Caco-2 (cell line): ENCODE measurements at regions not wholly inside any gene's neighbourhood (a gene's known extent, or its start where the extent isn't known, plus 50 kb on each side); places are given as distances from the start of the nearest gene placed in this dataset.

Experiments used
- BruUV-seq: library from RNA; stranded (reverse); fragments of 400-500 nt; replicated peaks from 2 replicates; lab custom pipeline; 2021; lab: Mats Ljungman, UMichigan
- CTCF ChIA-PET: fragments of 300-600 bp; sonication (Branson Sonifier 250); formaldehyde crosslinking; loops from one replicate; lab custom pipeline; 2022; ENCODE audit warnings: antibody characterized with exemption; lab: Charles Lee
- POLR2A ChIA-PET: fragments of 300-600 bp; sonication (Branson Sonifier 250); formaldehyde crosslinking; loops from one replicate; lab custom pipeline; 2022; ENCODE audit warnings: antibody characterized with exemption; lab: Charles Lee
- DNase-seq, 2 experiments: peaks; one replicate each; pipeline versions ENCODE4 v3.0.0 to v3.0.0-alpha.2; 2020 to 2022
- H3K27me3 ChIP-seq: replicated peaks from 2 replicates; pipeline ENCODE4 v1.6.0; 2011; ENCODE audit warnings: low read length; ENCODE audit not compliant: control insufficient read depth, insufficient read depth
- H3K36me3 ChIP-seq: 2 replicates; pipeline ENCODE4 v1.5.1; 2011; ENCODE audit warnings: low read length; ENCODE audit not compliant: control insufficient read depth, insufficient read depth
- H3K4me1 ChIP-seq: fragments of 250-450 bp; sonication (Bioruptor Pico); 2 replicates; pipeline ENCODE4 v1.5.1; 2020; ENCODE audit warnings: mild to moderate bottlenecking
- H3K4me3 ChIP-seq: 2 replicates; pipeline ENCODE4 v1.5.1; 2011; ENCODE audit warnings: low read depth, mild to moderate bottlenecking, control low read depth, low read length
- H3K9me3 ChIP-seq: fragments of 250-450 bp; sonication (Bioruptor Pico); 2 replicates; pipeline ENCODE4 v1.5.1; 2020; ENCODE audit warnings: mild to moderate bottlenecking, moderate library complexity
- H3K27ac Mint-ChIP-seq: one replicate; pipeline ENCODE4 v1.8.0; 2022; ENCODE audit warnings: mixed read lengths; ENCODE audit not compliant: unreplicated experiment
- H3K27me3 Mint-ChIP-seq: one replicate; pipeline ENCODE4 v1.8.0; 2022; ENCODE audit warnings: mixed read lengths; ENCODE audit not compliant: insufficient read depth, unreplicated experiment
- H3K36me3 Mint-ChIP-seq: one replicate; pipeline ENCODE4 v1.8.0; 2022; ENCODE audit warnings: mild to moderate bottlenecking, mixed read lengths; ENCODE audit not compliant: insufficient read depth, unreplicated experiment
- H3K4me1 Mint-ChIP-seq: one replicate; pipeline ENCODE4 v1.8.0; 2022; ENCODE audit warnings: low read depth, mixed read lengths; ENCODE audit not compliant: unreplicated experiment
- H3K4me3 Mint-ChIP-seq: one replicate; pipeline ENCODE4 v1.8.0; 2022; ENCODE audit warnings: mild to moderate bottlenecking, moderate library complexity, mixed read lengths; ENCODE audit not compliant: unreplicated experiment
- H3K9me3 Mint-ChIP-seq: one replicate; pipeline ENCODE4 v1.8.0; 2022; ENCODE audit warnings: mixed read lengths; ENCODE audit not compliant: unreplicated experiment
- CTCF ChIP-seq, 2 experiments: fragments of 200-600 bp in 1 of 2; IDR thresholded peaks; 1 replicate in 1 of 2; 2 replicates in 1 of 2; pipeline versions ENCODE4 v1.5.1 to v1.8.0; 2011 to 2022; ENCODE audit warnings: antibody characterized with exemption in 1 of 2, control low read depth in 1 of 2, inconsistent platforms in 1 of 2, low read depth in 1 of 2, low read length in 1 of 2, mild to moderate bottlenecking in 1 of 2, moderate library complexity in 1 of 2; ENCODE audit not compliant: insufficient read depth in 1 of 2, severe bottlenecking in 1 of 2, unreplicated experiment in 1 of 2
- intact Hi-C: fragments of 100-400 bp; cut with micrococcal nuclease; formaldehyde crosslinking; loops from one replicate; pipeline ENCODE4 v1.10.0; 2022; ENCODE audit not compliant: unreplicated experiment

GRCh38 chr11:93608364-93608763 lies 53.1 kb upstream of the CEP295 start:
- peaks cover 32% of the 10 kb centered on the region for H3K4me1 ChIP-seq
- H3K27me3 ChIP-seq = no peaks in the 10 kb centered on the region
- no peak overlapping the region for H3K27ac Mint-ChIP-seq
- TF ChIP-seq CTCF (IDR thresholded peaks at IDR 0.05; ENCODE audit: insufficient read depth in 1 of 2, low read depth in 1 of 2, low read length in 1 of 2, severe bottlenecking in 1 of 2, unreplicated experiment in 1 of 2) = no peak
- no peak overlapping the region for H3K4me3 ChIP-seq
- ChIA-PET CTCF (no interaction called here), POLR2A (no interaction called here)
- H3K27me3 Mint-ChIP-seq = no peaks in the 10 kb centered on the region
- peaks cover 15% of the 10 kb centered on the region for H3K4me1 Mint-ChIP-seq
- intact Hi-C loops = no loop called here
- H3K36me3 ChIP-seq = no peaks in the 10 kb centered on the region
- H3K4me3 Mint-ChIP-seq = no peak overlapping the region
- H3K9me3 ChIP-seq = no peaks in the 10 kb centered on the region
- H3K36me3 Mint-ChIP-seq = no peaks in the 10 kb centered on the region
- DNase-seq = no peak
- BruUV-seq = no TSS peak
- no peaks in the 10 kb centered on the region for H3K9me3 Mint-ChIP-seq

DNA sequence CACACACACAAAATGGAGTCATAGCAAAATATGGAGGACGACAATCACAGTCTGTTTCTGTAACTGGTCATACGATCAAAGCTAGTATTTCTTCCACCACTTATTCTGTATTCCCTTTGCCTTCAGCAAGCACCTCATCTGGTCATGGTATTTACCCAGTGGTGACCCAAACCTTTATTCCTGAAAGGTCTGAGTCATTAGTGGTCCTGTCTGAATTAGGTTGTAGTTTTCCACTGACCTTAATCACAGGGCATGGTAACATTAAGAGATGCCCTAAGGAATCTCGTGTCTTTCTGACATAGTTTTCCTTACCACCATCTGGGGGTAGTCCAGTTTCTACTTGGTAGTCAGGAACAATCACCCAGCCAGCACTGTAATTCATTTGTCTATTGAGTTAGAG lies 54.8 kb upstream of the CEP295 start:
- POLR2A ChIA-PET = no interaction called here
- no peaks in the 10 kb centered on the region for H3K9me3 ChIP-seq
- CTCF ChIA-PET = no interaction called here
- H3K27me3 ChIP-seq = no peaks in the 10 kb centered on the region
- Mint-ChIP-seq H3K36me3 (no peaks in the 10 kb centered on the region), H3K4me3 (no peak overlapping the region), H3K27ac (no peak overlapping the region), H3K9me3 (no peaks in the 10 kb centered on the region), H3K4me1 (peaks cover 10% of the 10 kb centered on the region), H3K27me3 (no peaks in the 10 kb centered on the region)
- no peak for DNase-seq
- intact Hi-C loops = no loop called here
- TF ChIP-seq CTCF (IDR thresholded peaks at IDR 0.05; ENCODE audit: insufficient read depth in 1 of 2, low read depth in 1 of 2, low read length in 1 of 2, severe bottlenecking in 1 of 2, unreplicated experiment in 1 of 2) = no peak
- no TSS peak for BruUV-seq
- H3K36me3 ChIP-seq = no peaks in the 10 kb centered on the region
- H3K4me3 ChIP-seq = no peak overlapping the region
- peaks cover 20% of the 10 kb centered on the region for H3K4me1 ChIP-seq

- H3K27ac Mint-ChIP-seq = no peak overlapping the region
- Histone ChIP-seq H3K4me1 (peaks cover 16% of the 10 kb centered on the region), H3K9me3 (no peaks in the 10 kb centered on the region), H3K4me3 (no peak overlapping the region), H3K27me3 (no peaks in the 10 kb centered on the region), H3K36me3 (no peaks in the 10 kb centered on the region)
- H3K27me3 Mint-ChIP-seq = no peaks in the 10 kb centered on the region
- H3K36me3 Mint-ChIP-seq = no peaks in the 10 kb centered on the region
- ChIA-PET CTCF (no interaction called here), POLR2A (interaction anchor here (0.6 kb wide), 1 partner anchor 90 kb away, joined by 3 read pairs; no protein-coding TSS in a partner anchor)
- peaks cover 6% of the 10 kb centered on the region for H3K4me1 Mint-ChIP-seq
- BruUV-seq = no TSS peak
- no peak for DNase-seq
- no peaks in the 10 kb centered on the region for H3K9me3 Mint-ChIP-seq
- H3K4me3 Mint-ChIP-seq = no peak overlapping the region
- intact Hi-C loops = no loop called here
- no peak for TF ChIP-seq CTCF (IDR thresholded peaks at IDR 0.05; ENCODE audit: insufficient read depth in 1 of 2, low read depth in 1 of 2, low read length in 1 of 2, severe bottlenecking in 1 of 2, unreplicated experiment in 1 of 2)
Measured at GRCh38 chr11:93606314-93606713, 55.2 kb upstream of the CEP295 start.
